ENCODE measurements at regions not wholly inside any gene's neighbourhood (a gene's known extent, or its start where the extent isn't known, plus 50 kb on each side); places are given as distances from the start of the nearest gene placed in this dataset.

GRCh38 chr7:24119852-24120251 lies 164.1 kb upstream of the NPY start:
- Mint-ChIP-seq H3K9me3 (peaks cover 0 to 3% (median 0%) of the 10 kb centered on the region in 7 donors), H3K36me3 (no peaks in the 10 kb centered on the region), H3K27ac (no peak overlapping the region), H3K4me1 (no peaks in the 10 kb centered on the region), H3K27me3 (ENCODE audit: low read depth in 3 of 3) (peaks cover 0 to 4% (median 3%) of the 10 kb centered on the region in 3 donors), H3K4me3 (no peak overlapping the region)
- no peak for DNase-seq
- intact Hi-C loops (cut with micrococcal nuclease), result no loop called here
- no peaks in the 10 kb centered on the region for H3K79me2 ChIP-seq (ENCODE audit: insufficient read depth, low read length)
- H4K20me1 ChIP-seq (ENCODE audit: insufficient read depth, low read length), result no peaks in the 10 kb centered on the region
- no peak overlapping the region for H2AFZ ChIP-seq (ENCODE audit: insufficient read depth, low read depth, low read length, poor library complexity, severe bottlenecking)
- H3K36me3 ChIP-seq (replicated peaks in 1 of 2; ENCODE audit: control insufficient read depth in 1 of 2, insufficient read depth in 2 of 2, low read length in 2 of 2), result no peaks in the 10 kb centered on the region
- no peaks in the 10 kb centered on the region for H3K4me1 ChIP-seq (ENCODE audit: control insufficient read depth in 1 of 2, insufficient read depth in 2 of 2, low read length in 2 of 2)
- H3K4me3 ChIP-seq (replicated peaks in 1 of 3; ENCODE audit: low read depth in 2 of 3, low read length in 3 of 3), result no peak overlapping the region
- no peaks in the 10 kb centered on the region for H3K9me3 ChIP-seq (replicated peaks in 1 of 2; ENCODE audit: control insufficient read depth in 1 of 2, insufficient read depth in 1 of 2, low read length in 2 of 2)
- WGBS (ENCODE audit: insufficient coverage), result 85% methylated on average over 4 of the region's 5 CpGs
- H3K27me3 ChIP-seq (ENCODE audit: control insufficient read depth in 2 of 2, insufficient read depth in 2 of 2, low read length in 2 of 2), result no peaks in the 10 kb centered on the region
- no peak overlapping the region for H3K27ac ChIP-seq (ENCODE audit: low read depth in 1 of 2, low read length in 2 of 2)
- H3K9ac ChIP-seq (ENCODE audit: insufficient read depth, low read length, poor library complexity, severe bottlenecking), result no peak overlapping the region
- no peak for TF ChIP-seq CTCF (IDR thresholded peaks at IDR 0.05)
- no peak overlapping the region for H3K4me2 ChIP-seq (replicated peaks; ENCODE audit: extremely low read depth, low read length, poor library complexity, severe bottlenecking)

- H3K36me3 ChIP-seq (replicated peaks in 1 of 2; ENCODE audit: control insufficient read depth in 1 of 2, insufficient read depth in 2 of 2, low read length in 2 of 2), result no peaks in the 10 kb centered on the region
- H4K20me1 ChIP-seq (ENCODE audit: insufficient read depth, low read length), result no peaks in the 10 kb centered on the region
- DNase-seq, result no peak
- no peaks in the 10 kb centered on the region for H3K79me2 ChIP-seq (ENCODE audit: insufficient read depth, low read length)
- H3K27ac ChIP-seq (ENCODE audit: low read depth in 1 of 2, low read length in 2 of 2), result no peak overlapping the region
- Mint-ChIP-seq H3K36me3 (no peaks in the 10 kb centered on the region), H3K9me3 (peaks cover 0 to 2% (median 0%) of the 10 kb centered on the region in 7 donors), H3K27me3 (ENCODE audit: low read depth in 3 of 3) (peaks cover 0 to 2% (median 0%) of the 10 kb centered on the region in 3 donors), H3K4me3 (no peak overlapping the region), H3K4me1 (no peaks in the 10 kb centered on the region), H3K27ac (no peak overlapping the region)
- no peaks in the 10 kb centered on the region for H3K27me3 ChIP-seq (ENCODE audit: control insufficient read depth in 2 of 2, insufficient read depth in 2 of 2, low read length in 2 of 2)
- H3K4me2 ChIP-seq (replicated peaks; ENCODE audit: extremely low read depth, low read length, poor library complexity, severe bottlenecking), result no peak overlapping the region
- no peak overlapping the region for H3K4me3 ChIP-seq (replicated peaks in 1 of 3; ENCODE audit: low read depth in 2 of 3, low read length in 3 of 3)
- TF ChIP-seq CTCF (IDR thresholded peaks at IDR 0.05), result no peak
- H3K9me3 ChIP-seq (replicated peaks in 1 of 2; ENCODE audit: control insufficient read depth in 1 of 2, insufficient read depth in 1 of 2, low read length in 2 of 2), result no peaks in the 10 kb centered on the region
- no peak overlapping the region for H2AFZ ChIP-seq (ENCODE audit: insufficient read depth, low read depth, low read length, poor library complexity, severe bottlenecking)
- H3K4me1 ChIP-seq (ENCODE audit: control insufficient read depth in 1 of 2, insufficient read depth in 2 of 2, low read length in 2 of 2), result no peaks in the 10 kb centered on the region
- intact Hi-C loops (cut with micrococcal nuclease), result no loop called here
- no peak overlapping the region for H3K9ac ChIP-seq (ENCODE audit: insufficient read depth, low read length, poor library complexity, severe bottlenecking)
Observed at GRCh38 chr7:24123076-24123475, 160.9 kb upstream of the NPY start.
